ENCODE measurements at regions not wholly inside any gene's neighbourhood (a gene's known extent, or its start where the extent isn't known, plus 50 kb on each side); places are given as distances from the start of the nearest gene placed in this dataset.

- CTCF ChIA-PET = no interaction called here
- no peak overlapping the region for H3K27ac Mint-ChIP-seq (ENCODE audit: unreplicated experiment)
- no TSS peak for BruUV-seq (replicated peaks)
- H3K4me1 Mint-ChIP-seq (ENCODE audit: low read depth, unreplicated experiment) = no peaks in the 10 kb centered on the region
- DNase-seq = no peak
- TF ChIP-seq CTCF (IDR thresholded peaks at IDR 0.05; ENCODE audit: unreplicated experiment) = no peak
- H3K4me3 Mint-ChIP-seq (ENCODE audit: low read depth, unreplicated experiment) = no peak overlapping the region
- no peaks in the 10 kb centered on the region for H3K9me3 Mint-ChIP-seq (ENCODE audit: low read depth, unreplicated experiment)
- H3K27me3 Mint-ChIP-seq (ENCODE audit: unreplicated experiment) = no peaks in the 10 kb centered on the region
- intact Hi-C loops (cut with micrococcal nuclease; ENCODE audit: unreplicated experiment) = no loop called here
- no peaks in the 10 kb centered on the region for H3K36me3 Mint-ChIP-seq (ENCODE audit: insufficient read depth, unreplicated experiment)
Measured at GRCh38 chr11:109036011-109036410, 371.1 kb downstream of the DDX10 start.

- Mint-ChIP-seq H3K4me3 (ENCODE audit: low read depth, unreplicated experiment) (no peak overlapping the region), H3K27me3 (ENCODE audit: unreplicated experiment) (no peaks in the 10 kb centered on the region), H3K36me3 (ENCODE audit: insufficient read depth, unreplicated experiment) (no peaks in the 10 kb centered on the region), H3K4me1 (ENCODE audit: low read depth, unreplicated experiment) (no peaks in the 10 kb centered on the region), H3K9me3 (ENCODE audit: low read depth, unreplicated experiment) (no peaks in the 10 kb centered on the region), H3K27ac (ENCODE audit: unreplicated experiment) (no peak overlapping the region)
- intact Hi-C loops (cut with micrococcal nuclease; ENCODE audit: unreplicated experiment) = no loop called here
- BruUV-seq (replicated peaks) = no TSS peak
- CTCF ChIA-PET = no interaction called here
- TF ChIP-seq CTCF (IDR thresholded peaks at IDR 0.05; ENCODE audit: unreplicated experiment) = no peak
- DNase-seq = no peak
Measured at GRCh38 chr11:109037856-109038780, 373.2 kb downstream of the DDX10 start.

- CTCF ChIA-PET = no interaction called here
- Mint-ChIP-seq H3K27me3 (ENCODE audit: unreplicated experiment) (no peaks in the 10 kb centered on the region), H3K4me1 (ENCODE audit: low read depth, unreplicated experiment) (no peaks in the 10 kb centered on the region), H3K27ac (ENCODE audit: unreplicated experiment) (no peak overlapping the region), H3K4me3 (ENCODE audit: low read depth, unreplicated experiment) (no peak overlapping the region), H3K36me3 (ENCODE audit: insufficient read depth, unreplicated experiment) (no peaks in the 10 kb centered on the region), H3K9me3 (ENCODE audit: low read depth, unreplicated experiment) (no peaks in the 10 kb centered on the region)
- no TSS peak for BruUV-seq (replicated peaks)
- intact Hi-C loops (cut with micrococcal nuclease; ENCODE audit: unreplicated experiment) = no loop called here
- TF ChIP-seq CTCF (IDR thresholded peaks at IDR 0.05; ENCODE audit: unreplicated experiment) = no peak
- no peak for DNase-seq
Measured at GRCh38 chr11:109039611-109040010, 374.7 kb downstream of the DDX10 start.

GRCh38 chr11:109040303-109040702, 375.4 kb downstream of the DDX10 start:
- DNase-seq = no peak
- intact Hi-C loops (cut with micrococcal nuclease; ENCODE audit: unreplicated experiment) = no loop called here
- CTCF ChIA-PET = no interaction called here
- H3K36me3 Mint-ChIP-seq (ENCODE audit: insufficient read depth, unreplicated experiment) = no peaks in the 10 kb centered on the region
- H3K27me3 Mint-ChIP-seq (ENCODE audit: unreplicated experiment) = no peaks in the 10 kb centered on the region
- no peaks in the 10 kb centered on the region for H3K4me1 Mint-ChIP-seq (ENCODE audit: low read depth, unreplicated experiment)
- no peak overlapping the region for H3K27ac Mint-ChIP-seq (ENCODE audit: unreplicated experiment)
- TF ChIP-seq CTCF (IDR thresholded peaks at IDR 0.05; ENCODE audit: unreplicated experiment) = no peak
- BruUV-seq (replicated peaks) = no TSS peak
- no peaks in the 10 kb centered on the region for H3K9me3 Mint-ChIP-seq (ENCODE audit: low read depth, unreplicated experiment)
- no peak overlapping the region for H3K4me3 Mint-ChIP-seq (ENCODE audit: low read depth, unreplicated experiment)
